Activated naive CD4-positive, alpha-beta T cell treated with anti-CD3 and anti-CD28 coated beads, Interleukin-2, amount 10 ng/mL, durations not matched to agents 7 days and 5 days (primary cell): ENCODE measurements at regions not wholly inside any gene's neighbourhood (a gene's known extent, or its start where the extent isn't known, plus 50 kb on each side); places are given as distances from the start of the nearest gene placed in this dataset.
A peak's percentile ranks its signal among the peaks of the same experiment; 100 is the strongest.
"Not testable (repeated sequence)": the region's sequence is repeated elsewhere in the genome, so short reads cannot be mapped to it uniquely, and the experiment has no call there.

Experiments
- CTCF ChIA-PET: fragments of 350-600 bp; sonication (Branson Sonifier 250); formaldehyde crosslinking; loops from one replicate; lab custom pipeline; 2021; ENCODE audit warnings: antibody characterized with exemption; lab: Charles Lee
- DNase-seq: peaks from one replicate; pipeline ENCODE4 v3.0.0-alpha.2; 2020
- H3K27ac Mint-ChIP-seq: one replicate; pipeline ENCODE4 v1.8.0; 2021; ENCODE audit warnings: mild to moderate bottlenecking, moderate library complexity, mixed read lengths
- H3K27me3 Mint-ChIP-seq: one replicate; pipeline ENCODE4 v1.8.0; 2021; ENCODE audit warnings: mild to moderate bottlenecking, mixed read lengths
- H3K36me3 Mint-ChIP-seq: one replicate; pipeline ENCODE4 v1.8.0; 2021; ENCODE audit warnings: mixed read lengths
- H3K4me1 Mint-ChIP-seq: one replicate; pipeline ENCODE4 v1.8.0; 2021; ENCODE audit warnings: mixed read lengths
- H3K4me3 Mint-ChIP-seq: one replicate; pipeline ENCODE4 v1.8.0; 2021; ENCODE audit warnings: mild to moderate bottlenecking, moderate library complexity, mixed read lengths
- H3K9me3 Mint-ChIP-seq: one replicate; pipeline ENCODE4 v1.8.0; 2021; ENCODE audit warnings: mixed read lengths

GRCh38 chr1:217133958-217134856 lies 411.0 kb upstream of the ESRRG start:
- Mint-ChIP-seq H3K27ac (no peak overlapping the region), H3K27me3 (peaks cover 66% of the 10 kb centered on the region), H3K4me3 (no peak overlapping the region), H3K4me1 (peaks cover 3% of the 10 kb centered on the region), H3K9me3 (no peaks in the 10 kb centered on the region), H3K36me3 (peaks cover 4% of the 10 kb centered on the region)
- no peak for DNase-seq
- CTCF ChIA-PET = no interaction called here

GRCh38 chr1:217133092-217133491 lies 409.9 kb upstream of the ESRRG start:
- CTCF ChIA-PET = no interaction called here
- Mint-ChIP-seq H3K9me3 (no peaks in the 10 kb centered on the region), H3K4me3 (no peak overlapping the region), H3K27ac (no peak overlapping the region), H3K4me1 (peaks cover 3% of the 10 kb centered on the region), H3K36me3 (no peaks in the 10 kb centered on the region), H3K27me3 (peaks cover 54% of the 10 kb centered on the region)
- DNase-seq = no peak

- H3K36me3 Mint-ChIP-seq, H3K4me3 Mint-ChIP-seq, CTCF ChIA-PET, DNase-seq, H3K9me3 Mint-ChIP-seq, H3K27me3 Mint-ChIP-seq, H3K27ac Mint-ChIP-seq, H3K4me1 Mint-ChIP-seq: not testable (repeated sequence)
These were observed 400.1 kb upstream of the ESRRG start for GRCh38 chr1:217123340-217123739.

- no peak overlapping the region for H3K4me3 Mint-ChIP-seq
- H3K9me3 Mint-ChIP-seq = no peaks in the 10 kb centered on the region
- H3K27me3 Mint-ChIP-seq = no peaks in the 10 kb centered on the region
- no peak overlapping the region for H3K27ac Mint-ChIP-seq
- no peaks in the 10 kb centered on the region for H3K36me3 Mint-ChIP-seq
- DNase-seq = no peak
- CTCF ChIA-PET = no interaction called here
- no peaks in the 10 kb centered on the region for H3K4me1 Mint-ChIP-seq
These were observed 394.8 kb upstream of the ESRRG start for GRCh38 chr1:217117973-217118465.

- Mint-ChIP-seq H3K9me3 (no peaks in the 10 kb centered on the region), H3K4me3 (no peak overlapping the region), H3K27me3 (no peaks in the 10 kb centered on the region), H3K27ac (no peak overlapping the region), H3K4me1 (no peaks in the 10 kb centered on the region), H3K36me3 (no peaks in the 10 kb centered on the region)
- CTCF ChIA-PET = no interaction called here
- DNase-seq = no peak
These were observed 392.5 kb upstream of the ESRRG start for GRCh38 chr1:217115404-217116380.

GRCh38 chr1:217109928-217110327 lies 386.7 kb upstream of the ESRRG start:
- CTCF ChIA-PET = no interaction called here
- Mint-ChIP-seq H3K27ac (no peak overlapping the region), H3K4me3 (no peak overlapping the region), H3K27me3 (no peaks in the 10 kb centered on the region), H3K36me3 (no peaks in the 10 kb centered on the region), H3K9me3 (no peaks in the 10 kb centered on the region), H3K4me1 (no peaks in the 10 kb centered on the region)
- DNase-seq = no peak

GRCh38 chr1:217106231-217106901 lies 383.1 kb upstream of the ESRRG start:
- Mint-ChIP-seq H3K9me3 (no peaks in the 10 kb centered on the region), H3K36me3 (no peaks in the 10 kb centered on the region), H3K4me1 (no peaks in the 10 kb centered on the region), H3K27me3 (no peaks in the 10 kb centered on the region), H3K4me3 (no peak overlapping the region), H3K27ac (no peak overlapping the region)
- CTCF ChIA-PET = no interaction called here
- no peak for DNase-seq

GRCh38 chr1:217105437-217105836 lies 382.2 kb upstream of the ESRRG start:
- no peaks in the 10 kb centered on the region for H3K4me1 Mint-ChIP-seq
- CTCF ChIA-PET = no interaction called here
- no peak overlapping the region for H3K4me3 Mint-ChIP-seq
- H3K9me3 Mint-ChIP-seq = no peaks in the 10 kb centered on the region
- H3K36me3 Mint-ChIP-seq = no peaks in the 10 kb centered on the region
- H3K27ac Mint-ChIP-seq = no peak overlapping the region
- DNase-seq = no peak
- no peaks in the 10 kb centered on the region for H3K27me3 Mint-ChIP-seq

GRCh38 chr1:217097819-217098218 lies 374.6 kb upstream of the ESRRG start:
- no peaks in the 10 kb centered on the region for H3K9me3 Mint-ChIP-seq
- no peak for DNase-seq
- H3K36me3 Mint-ChIP-seq = no peaks in the 10 kb centered on the region
- H3K4me1 Mint-ChIP-seq = no peaks in the 10 kb centered on the region
- no peak overlapping the region for H3K4me3 Mint-ChIP-seq
- CTCF ChIA-PET = no interaction called here
- H3K27me3 Mint-ChIP-seq = no peaks in the 10 kb centered on the region
- H3K27ac Mint-ChIP-seq = no peak overlapping the region

GRCh38 chr1:217096200-217096599 lies 373.0 kb upstream of the ESRRG start:
- no peaks in the 10 kb centered on the region for H3K36me3 Mint-ChIP-seq
- no peak overlapping the region for H3K4me3 Mint-ChIP-seq
- DNase-seq = no peak
- H3K27me3 Mint-ChIP-seq = no peaks in the 10 kb centered on the region
- CTCF ChIA-PET = no interaction called here
- H3K9me3 Mint-ChIP-seq = no peaks in the 10 kb centered on the region
- no peaks in the 10 kb centered on the region for H3K4me1 Mint-ChIP-seq
- H3K27ac Mint-ChIP-seq = no peak overlapping the region

- H3K4me3 Mint-ChIP-seq = no peak overlapping the region
- no peak for DNase-seq
- H3K27me3 Mint-ChIP-seq = peaks cover 5% of the 10 kb centered on the region
- H3K4me1 Mint-ChIP-seq = no peaks in the 10 kb centered on the region
- no peaks in the 10 kb centered on the region for H3K9me3 Mint-ChIP-seq
- CTCF ChIA-PET = no interaction called here
- H3K27ac Mint-ChIP-seq = no peak overlapping the region
- H3K36me3 Mint-ChIP-seq = no peaks in the 10 kb centered on the region
These were observed 371.9 kb upstream of the ESRRG start for GRCh38 chr1:217095050-217095622.

GRCh38 chr1:217091561-217091960 lies 368.3 kb upstream of the ESRRG start:
- CTCF ChIA-PET = no interaction called here
- Mint-ChIP-seq H3K4me1 (peaks cover 2% of the 10 kb centered on the region), H3K27me3 (peaks cover 26% of the 10 kb centered on the region), H3K9me3 (no peaks in the 10 kb centered on the region), H3K27ac (no peak overlapping the region), H3K4me3 (no peak overlapping the region), H3K36me3 (no peaks in the 10 kb centered on the region)
- DNase-seq = no peak

GRCh38 chr1:217090060-217090911 lies 367.1 kb upstream of the ESRRG start:
- Mint-ChIP-seq H3K27me3 (peaks cover 26% of the 10 kb centered on the region), H3K9me3 (no peaks in the 10 kb centered on the region), H3K4me3 (peak overlapping the region; percentile 37), H3K36me3 (no peaks in the 10 kb centered on the region), H3K27ac (no peak overlapping the region), H3K4me1 (peaks cover 2% of the 10 kb centered on the region)
- CTCF ChIA-PET = no interaction called here
- no peak for DNase-seq
